ENCODE measurements at regions not wholly inside any gene's neighbourhood (a gene's known extent, or its start where the extent isn't known, plus 50 kb on each side); places are given as distances from the start of the nearest gene placed in this dataset.

- DNase-seq (ENCODE audit: low spot score), result no peak
Observed at GRCh38 chr7:25512061-25512687, 283.9 kb upstream of the NPVF start.

DNA sequence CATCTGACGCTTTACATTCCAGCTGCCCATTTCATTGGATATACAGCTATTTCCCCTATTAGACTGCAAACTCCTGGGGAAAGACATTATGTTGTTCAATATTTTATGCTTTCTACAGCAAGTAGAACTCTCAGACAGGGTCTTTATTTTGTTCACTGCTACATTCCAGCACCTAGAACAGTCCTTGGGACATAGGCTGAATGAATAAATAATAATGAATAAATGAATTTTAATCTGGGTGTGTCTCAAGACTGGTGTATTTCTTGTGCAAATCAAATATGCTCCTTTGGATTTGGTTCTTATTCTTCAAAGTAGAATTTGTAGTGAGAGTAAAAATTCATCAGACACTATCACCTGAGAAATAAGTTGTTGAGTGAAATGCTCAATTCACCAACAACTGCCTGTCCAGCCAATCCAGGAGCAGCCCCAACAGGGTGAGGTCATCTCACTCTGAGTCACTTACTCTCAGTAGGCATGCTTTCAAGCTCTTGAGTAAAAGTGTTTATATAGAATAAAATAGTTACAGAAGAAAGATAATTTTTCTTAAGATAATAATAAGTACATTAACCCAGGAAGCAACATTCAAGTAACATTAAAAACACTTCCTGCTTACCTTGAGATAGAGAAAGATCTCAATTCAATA lies 287.5 kb upstream of the NPVF start:
- no peak for DNase-seq (ENCODE audit: low spot score)

DNA sequence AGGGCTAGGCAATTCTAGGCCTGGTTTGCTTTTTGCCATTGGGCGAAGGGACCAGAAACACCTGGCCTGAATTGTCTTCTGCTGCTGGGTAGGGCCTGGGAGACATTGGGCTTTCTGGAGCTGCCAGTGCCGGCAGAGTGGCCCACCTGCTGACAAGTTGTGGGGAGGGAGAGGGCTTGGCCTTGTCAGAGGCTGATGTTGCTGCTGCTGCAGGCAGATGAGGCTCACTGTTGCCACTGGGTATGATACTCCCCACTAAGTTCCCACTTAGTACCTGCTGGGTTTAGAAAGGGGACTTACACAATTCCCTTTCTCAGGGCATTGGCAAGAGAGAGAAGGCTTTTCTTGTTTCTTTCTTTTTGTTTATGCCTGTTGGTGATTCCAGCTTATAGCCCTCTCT lies 289.6 kb upstream of the NPVF start:
- DNase-seq (ENCODE audit: low spot score), result no peak

GRCh38 chr7:25520017-25520416 lies 291.7 kb upstream of the NPVF start:
- no peak for DNase-seq (ENCODE audit: low spot score)

DNA sequence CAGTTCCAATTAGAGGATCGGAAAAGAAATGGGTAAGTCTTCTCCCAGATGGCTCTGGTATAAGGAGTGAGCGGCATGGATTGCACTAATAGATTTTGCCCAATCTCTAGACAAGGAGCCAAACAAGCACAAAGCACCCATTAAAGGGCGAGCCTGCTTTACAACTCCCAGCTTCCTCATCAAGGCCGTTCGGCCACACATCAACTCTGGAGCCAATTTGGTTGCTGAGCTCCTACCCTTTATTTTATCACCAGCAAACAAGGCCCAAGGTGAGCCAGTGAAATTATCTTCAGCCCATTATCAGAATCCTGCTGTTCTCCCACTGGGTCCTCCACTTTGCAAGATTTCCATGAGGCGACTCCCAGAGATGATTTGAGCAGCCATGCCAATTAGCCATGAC lies 292.2 kb upstream of the NPVF start:
- DNase-seq (ENCODE audit: low spot score), result no peak

DNA sequence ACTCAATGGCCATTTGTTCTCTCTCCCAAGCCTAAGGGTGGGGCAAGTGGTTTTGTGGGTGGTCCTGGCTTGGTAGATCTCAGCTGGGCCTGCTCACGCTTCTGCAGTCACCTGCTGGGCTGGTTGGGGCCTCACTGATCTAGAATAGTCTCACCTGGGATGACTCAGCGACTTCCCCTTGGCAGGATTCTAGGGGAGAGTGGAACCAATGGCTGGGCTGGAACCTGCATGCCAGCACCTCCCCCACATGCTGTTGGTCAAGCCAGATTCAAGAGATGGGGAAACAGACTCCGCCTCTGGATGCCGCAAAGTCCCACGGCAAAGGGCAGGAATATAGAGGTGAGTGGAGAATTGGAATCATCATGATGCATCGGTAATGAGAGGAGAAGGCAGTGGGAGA lies 292.9 kb upstream of the NPVF start:
- no peak for DNase-seq (ENCODE audit: low spot score)

DNA sequence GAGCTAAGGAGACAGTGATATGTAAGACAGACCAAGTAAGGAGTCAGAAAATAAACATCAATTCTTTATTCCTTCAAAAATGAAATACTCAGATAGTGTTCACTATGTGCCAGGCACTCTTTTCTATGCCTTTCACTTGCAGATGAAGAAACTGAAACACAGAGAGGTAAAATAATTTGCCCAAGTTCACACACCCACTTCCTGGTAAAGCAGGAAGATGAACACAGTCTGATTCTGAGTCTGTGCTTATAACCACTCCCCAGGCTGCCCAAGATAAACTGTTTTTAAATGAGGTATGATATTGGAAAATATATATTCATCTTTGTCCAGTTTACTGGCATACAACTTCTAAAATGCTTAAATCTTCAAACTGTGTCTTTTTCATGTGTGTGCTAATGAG lies 294.4 kb upstream of the NPVF start:
- no peak for DNase-seq (ENCODE audit: low spot score)

DNA sequence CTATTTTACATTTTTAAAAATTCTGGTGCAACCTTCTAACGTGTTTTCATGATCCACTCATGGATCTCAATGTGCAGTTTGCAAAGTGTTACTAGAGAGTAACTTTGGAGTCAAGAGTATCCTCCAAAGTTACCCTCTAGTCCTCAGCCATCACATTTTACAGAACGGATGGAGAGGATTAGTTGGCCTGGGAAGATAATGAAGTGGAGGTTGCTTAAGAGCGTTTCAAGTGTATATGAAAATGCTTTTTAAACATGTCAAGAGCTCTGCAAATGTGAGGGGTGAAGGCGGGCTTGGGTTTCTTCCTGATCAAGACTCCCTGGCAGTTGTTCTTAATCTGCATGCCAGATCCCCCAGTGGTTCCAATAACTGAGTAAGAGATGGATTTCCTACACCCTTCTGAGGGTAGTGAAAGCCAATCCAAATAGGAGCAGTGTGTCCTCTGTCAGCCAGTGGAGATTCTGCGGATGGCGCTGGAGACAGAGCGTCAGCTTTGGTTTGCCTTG lies 299.4 kb upstream of the NPVF start:
- DNase-seq (ENCODE audit: low spot score), result no peak

GRCh38 chr7:25529320-25529719 lies 301.0 kb upstream of the NPVF start:
- DNase-seq (ENCODE audit: low spot score), result no peak

- no peak for DNase-seq (ENCODE audit: low spot score)
Observed at GRCh38 chr7:25536851-25537250, 308.6 kb upstream of the NPVF start.

DNA sequence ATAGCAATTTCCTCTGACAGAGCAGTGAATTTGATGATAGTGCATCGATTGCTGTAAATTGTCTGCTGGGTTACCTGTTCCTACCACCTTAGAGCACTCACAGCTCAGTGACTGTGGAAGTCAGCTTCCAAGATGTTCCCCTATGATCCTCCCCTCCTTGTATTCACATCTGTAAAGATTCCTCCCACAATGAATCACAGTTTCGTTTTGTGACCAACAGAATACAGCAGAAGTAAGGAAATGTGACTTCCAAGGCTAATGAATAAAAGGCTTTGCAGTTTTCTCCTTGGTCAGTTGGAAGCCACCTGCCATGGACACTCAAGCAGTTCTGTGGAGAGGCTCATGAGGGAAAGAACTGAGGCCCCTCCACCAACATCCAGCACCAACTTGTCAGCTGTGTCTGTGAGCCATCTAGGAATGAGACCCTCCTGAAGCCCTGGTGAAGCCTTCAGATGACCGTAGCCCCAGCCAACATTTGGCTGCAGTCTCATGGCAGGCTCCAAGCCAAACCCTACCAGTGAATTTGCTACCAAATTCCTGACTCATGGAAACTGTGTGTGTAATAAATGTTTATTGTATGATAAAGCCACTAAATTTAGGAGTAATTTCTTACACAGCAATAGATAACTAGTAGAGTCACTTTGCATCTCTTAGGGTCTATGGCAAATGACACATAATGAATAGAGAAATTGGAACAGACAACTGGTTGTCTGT lies 309.5 kb upstream of the NPVF start:
- DNase-seq (ENCODE audit: low spot score), result no peak

DNA sequence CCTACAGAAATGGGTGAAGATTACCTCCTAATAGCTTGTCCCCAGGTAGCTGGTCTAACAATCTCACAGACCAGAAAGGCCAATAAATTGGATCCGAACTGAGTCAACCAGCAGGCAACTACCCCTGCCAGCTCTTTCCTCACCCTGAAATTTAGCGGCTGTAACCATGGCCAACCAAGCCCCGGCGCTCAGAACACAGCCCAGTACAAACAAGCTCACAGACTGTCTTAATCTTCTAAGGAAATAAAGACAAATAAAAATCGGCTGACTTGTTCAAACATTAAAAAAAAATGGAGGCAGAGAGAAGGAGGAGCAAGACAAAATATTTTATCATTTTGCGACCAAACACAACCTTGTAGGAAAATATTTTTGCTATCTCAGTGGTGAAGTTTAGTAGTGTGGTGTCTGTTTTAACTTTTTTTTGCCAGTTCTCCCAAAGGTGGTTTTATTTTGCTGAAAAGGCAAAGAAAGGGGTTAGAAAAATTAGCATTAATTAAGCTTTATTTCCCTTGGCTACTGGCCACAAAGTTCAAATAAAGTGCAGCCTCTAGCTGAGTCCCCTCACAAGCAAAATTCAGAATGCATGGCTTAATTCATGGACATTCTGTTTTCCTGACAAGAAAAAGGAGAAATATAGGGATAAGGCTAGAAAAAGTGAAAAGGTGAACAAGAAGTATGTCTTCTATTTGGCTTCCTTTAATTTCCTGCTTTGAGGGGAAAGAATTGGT lies 313.0 kb upstream of the NPVF start:
- DNase-seq (ENCODE audit: low spot score), result no peak

GRCh38 chr7:25541877-25542276 lies 313.6 kb upstream of the NPVF start:
- no peak for DNase-seq (ENCODE audit: low spot score)

GRCh38 chr7:25543210-25543609 lies 314.9 kb upstream of the NPVF start:
- no peak for DNase-seq (ENCODE audit: low spot score)

DNA sequence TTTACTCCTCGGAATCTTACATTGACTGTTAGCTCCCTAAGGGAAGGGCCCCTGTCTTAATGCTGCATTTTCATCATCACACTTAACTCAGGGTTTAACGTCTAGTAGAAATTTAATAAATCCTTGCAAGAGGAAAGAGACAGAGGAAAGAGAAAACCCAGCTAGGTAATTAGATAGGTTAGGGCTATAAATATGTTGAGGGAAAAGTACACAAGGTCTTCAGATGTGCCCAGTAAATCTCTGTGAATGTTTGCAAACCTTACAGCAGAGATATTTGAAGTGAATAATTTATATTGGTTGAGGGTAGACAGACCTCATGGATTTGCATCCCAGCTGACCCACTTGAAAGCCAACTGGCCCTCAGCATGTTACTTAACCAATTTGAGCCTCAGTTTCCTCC lies 315.5 kb upstream of the NPVF start:
- no peak for DNase-seq (ENCODE audit: low spot score)

GRCh38 chr7:25544254-25544653 lies 316.0 kb upstream of the NPVF start:
- no peak for DNase-seq (ENCODE audit: low spot score)

GRCh38 chr7:25545124-25546008 lies 317.1 kb upstream of the NPVF start:
- DNase-seq (ENCODE audit: low spot score), result no peak

GRCh38 chr7:25546306-25546705 lies 318.0 kb upstream of the NPVF start:
- DNase-seq (ENCODE audit: low spot score), result no peak

DNA sequence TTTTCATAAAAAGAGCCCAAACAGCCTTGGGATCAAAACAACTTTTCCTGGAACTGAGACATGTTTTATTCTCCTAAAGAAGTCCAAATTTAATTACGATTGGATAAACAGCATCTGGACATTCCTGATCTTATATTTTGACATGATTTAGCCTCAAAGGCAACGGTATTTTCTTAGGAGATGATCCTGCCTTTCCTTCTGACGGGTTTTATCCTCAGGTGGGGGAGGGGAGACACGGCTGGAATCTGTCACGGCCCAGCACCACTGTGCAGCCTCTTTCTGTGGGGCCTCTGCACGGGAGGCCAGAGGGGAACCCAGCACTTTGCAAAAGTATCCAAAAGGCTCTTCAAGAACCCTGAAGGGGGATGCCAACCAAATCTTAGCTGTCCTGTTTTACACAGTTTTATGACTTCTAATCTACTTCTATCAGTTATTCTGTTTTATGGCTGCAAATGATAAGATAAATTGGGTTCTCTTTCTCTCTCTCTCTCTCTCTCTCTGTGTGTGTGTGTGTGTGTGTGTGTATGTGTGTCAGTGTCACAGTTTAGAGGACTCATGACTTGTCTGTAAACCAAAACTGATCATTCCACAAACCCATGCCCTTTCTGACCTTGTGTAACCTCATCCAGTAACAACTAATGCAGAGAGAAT lies 321.1 kb upstream of the NPVF start:
- no peak for DNase-seq (ENCODE audit: low spot score)

- no peak for DNase-seq (ENCODE audit: low spot score)
Observed at GRCh38 chr7:25550149-25550548, 321.9 kb upstream of the NPVF start.

- DNase-seq (ENCODE audit: low spot score), result no peak
Observed at GRCh38 chr7:25552998-25553397, 324.7 kb upstream of the NPVF start.
